Ishikawa (cell line): ENCODE measurements at regions not wholly inside any gene's neighbourhood (a gene's known extent, or its start where the extent isn't known, plus 50 kb on each side); places are given as distances from the start of the nearest gene placed in this dataset.

Experiments
- CEBPB ChIP-seq: IDR thresholded peaks from 2 replicates; pipeline ENCODE4 v1.6.1; 2012
- CREB1 ChIP-seq: IDR thresholded peaks from 2 replicates; pipeline ENCODE4 v1.6.1; 2012; ENCODE audit warnings: low read depth
- EGR1 ChIP-seq: IDR thresholded peaks from 2 replicates; pipeline ENCODE4 v1.6.1; 2012
- EP300 ChIP-seq: IDR thresholded peaks from 2 replicates; pipeline ENCODE4 v1.6.1; 2012; ENCODE audit warnings: borderline replicate concordance
- FOXM1 ChIP-seq: IDR thresholded peaks from 2 replicates; pipeline ENCODE4 v1.6.1; 2012; ENCODE audit warnings: low read depth, borderline replicate concordance
- NFIC ChIP-seq: IDR thresholded peaks from 2 replicates; pipeline ENCODE4 v1.6.1; 2012
- RAD21 ChIP-seq: IDR thresholded peaks from 2 replicates; pipeline ENCODE4 v1.6.1; 2012; ENCODE audit warnings: low read depth
- TAF1 ChIP-seq: IDR thresholded peaks from 2 replicates; pipeline ENCODE4 v1.6.1; 2012; ENCODE audit warnings: low read depth, mild to moderate bottlenecking
- TCF12 ChIP-seq: IDR thresholded peaks from 2 replicates; pipeline ENCODE4 v1.6.1; 2012; ENCODE audit warnings: low read depth
- TEAD4 ChIP-seq: IDR thresholded peaks from 2 replicates; pipeline ENCODE4 v1.6.1; 2012
- YY1 ChIP-seq: IDR thresholded peaks from 2 replicates; pipeline ENCODE4 v1.6.1; 2012; ENCODE audit warnings: low read depth
- ZBTB7A ChIP-seq: IDR thresholded peaks from 2 replicates; pipeline ENCODE4 v1.6.1; 2012; ENCODE audit warnings: low read depth
- TF ChIP-seq, protein P1 (sequence below): IDR thresholded peaks from 2 replicates; pipeline ENCODE4 v1.6.1; 2012
- TF ChIP-seq, protein P2 (sequence below): IDR thresholded peaks from 2 replicates; pipeline ENCODE4 v1.6.1; 2012; ENCODE audit warnings: low read depth, mild to moderate bottlenecking
- TF ChIP-seq, protein P3 (sequence below): IDR thresholded peaks from 2 replicates; pipeline ENCODE4 v1.6.1; 2012

DNA sequence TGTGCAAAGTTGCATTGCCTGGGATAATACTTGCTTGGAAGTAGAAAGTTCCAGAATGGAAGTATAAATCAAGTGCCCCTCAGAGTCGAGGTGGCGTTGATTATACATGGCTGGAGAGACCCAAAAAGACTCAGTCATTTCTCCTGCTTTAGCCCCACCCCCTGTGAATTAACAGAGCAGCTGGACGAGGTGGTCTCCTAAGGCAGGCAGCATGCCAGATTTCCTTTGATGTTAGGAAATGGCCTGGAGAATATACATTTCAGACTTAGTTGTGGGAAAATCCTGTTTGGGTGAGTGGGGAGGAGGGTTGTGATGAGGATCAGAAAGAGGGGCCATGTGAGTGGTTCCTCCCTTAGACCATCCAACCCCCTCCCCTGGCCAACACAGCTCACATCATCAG lies 406.1 kb upstream of the TMPO start:
- TF ChIP-seq NFIC (no peak), YY1 (no peak), CREB1 (no peak), TEAD4 (no peak), FOXM1 (no peak), RAD21 (no peak), TCF12 (no peak), ZBTB7A (no peak), EP300 (no peak), CEBPB (no peak)
- TF ChIP-seq, protein P1, sequence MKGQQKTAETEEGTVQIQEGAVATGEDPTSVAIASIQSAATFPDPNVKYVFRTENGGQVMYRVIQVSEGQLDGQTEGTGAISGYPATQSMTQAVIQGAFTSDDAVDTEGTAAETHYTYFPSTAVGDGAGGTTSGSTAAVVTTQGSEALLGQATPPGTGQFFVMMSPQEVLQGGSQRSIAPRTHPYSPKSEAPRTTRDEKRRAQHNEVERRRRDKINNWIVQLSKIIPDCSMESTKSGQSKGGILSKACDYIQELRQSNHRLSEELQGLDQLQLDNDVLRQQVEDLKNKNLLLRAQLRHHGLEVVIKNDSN, result no peak
- TF ChIP-seq, protein P2, sequence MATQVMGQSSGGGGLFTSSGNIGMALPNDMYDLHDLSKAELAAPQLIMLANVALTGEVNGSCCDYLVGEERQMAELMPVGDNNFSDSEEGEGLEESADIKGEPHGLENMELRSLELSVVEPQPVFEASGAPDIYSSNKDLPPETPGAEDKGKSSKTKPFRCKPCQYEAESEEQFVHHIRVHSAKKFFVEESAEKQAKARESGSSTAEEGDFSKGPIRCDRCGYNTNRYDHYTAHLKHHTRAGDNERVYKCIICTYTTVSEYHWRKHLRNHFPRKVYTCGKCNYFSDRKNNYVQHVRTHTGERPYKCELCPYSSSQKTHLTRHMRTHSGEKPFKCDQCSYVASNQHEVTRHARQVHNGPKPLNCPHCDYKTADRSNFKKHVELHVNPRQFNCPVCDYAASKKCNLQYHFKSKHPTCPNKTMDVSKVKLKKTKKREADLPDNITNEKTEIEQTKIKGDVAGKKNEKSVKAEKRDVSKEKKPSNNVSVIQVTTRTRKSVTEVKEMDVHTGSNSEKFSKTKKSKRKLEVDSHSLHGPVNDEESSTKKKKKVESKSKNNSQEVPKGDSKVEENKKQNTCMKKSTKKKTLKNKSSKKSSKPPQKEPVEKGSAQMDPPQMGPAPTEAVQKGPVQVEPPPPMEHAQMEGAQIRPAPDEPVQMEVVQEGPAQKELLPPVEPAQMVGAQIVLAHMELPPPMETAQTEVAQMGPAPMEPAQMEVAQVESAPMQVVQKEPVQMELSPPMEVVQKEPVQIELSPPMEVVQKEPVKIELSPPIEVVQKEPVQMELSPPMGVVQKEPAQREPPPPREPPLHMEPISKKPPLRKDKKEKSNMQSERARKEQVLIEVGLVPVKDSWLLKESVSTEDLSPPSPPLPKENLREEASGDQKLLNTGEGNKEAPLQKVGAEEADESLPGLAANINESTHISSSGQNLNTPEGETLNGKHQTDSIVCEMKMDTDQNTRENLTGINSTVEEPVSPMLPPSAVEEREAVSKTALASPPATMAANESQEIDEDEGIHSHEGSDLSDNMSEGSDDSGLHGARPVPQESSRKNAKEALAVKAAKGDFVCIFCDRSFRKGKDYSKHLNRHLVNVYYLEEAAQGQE, result no peak

DNA sequence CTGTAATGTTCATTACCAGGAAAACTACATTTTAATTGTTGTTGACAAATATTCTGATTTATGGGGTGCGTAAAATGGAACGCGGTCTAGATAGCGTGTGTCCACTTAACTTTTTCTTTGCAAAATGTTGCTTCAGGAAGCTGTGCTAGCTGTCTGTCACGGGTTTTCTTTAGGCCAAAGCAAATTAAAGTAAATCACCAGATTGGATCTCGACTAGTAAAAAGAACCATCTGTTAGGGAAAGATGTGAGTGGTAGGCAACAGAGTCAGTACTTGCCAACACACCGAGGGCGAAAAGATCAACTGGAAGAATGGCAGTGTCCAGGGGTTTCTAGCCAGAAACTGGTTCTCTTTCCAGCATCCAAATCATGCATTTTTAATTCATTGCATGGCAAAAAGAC lies 404.9 kb upstream of the TMPO start:
- TF ChIP-seq CREB1 (no peak), YY1 (no peak), TAF1 (no peak), FOXM1 (no peak), TCF12 (no peak)

DNA sequence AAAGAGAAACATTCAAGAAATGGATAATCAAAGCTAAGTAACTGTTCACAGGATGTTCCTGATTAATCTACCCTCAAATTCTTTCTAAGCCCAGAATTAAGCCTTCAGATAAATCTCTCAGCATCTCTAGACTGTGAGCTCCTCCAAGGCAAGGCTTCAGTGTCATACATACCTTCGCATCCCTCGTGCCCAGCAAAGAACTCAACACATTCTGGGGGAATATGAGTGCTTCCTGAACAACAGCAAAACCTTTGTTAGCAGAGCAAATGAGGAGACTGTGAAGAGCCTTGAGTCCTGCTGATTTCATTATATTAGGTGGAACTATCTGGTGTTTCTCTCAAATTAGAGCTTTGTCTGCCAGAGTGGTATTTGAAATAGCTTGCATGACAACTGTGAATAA lies 401.8 kb upstream of the TMPO start:
- TF ChIP-seq NFIC, result no peak
- no peak for TF ChIP-seq TAF1
- TF ChIP-seq ZBTB7A, result no peak
- TF ChIP-seq EGR1, result no peak
- no peak for TF ChIP-seq CEBPB
- TF ChIP-seq TCF12, result no peak
- no peak for TF ChIP-seq CREB1
- no peak for TF ChIP-seq YY1
- TF ChIP-seq EP300, result no peak
- TF ChIP-seq FOXM1, result no peak

DNA sequence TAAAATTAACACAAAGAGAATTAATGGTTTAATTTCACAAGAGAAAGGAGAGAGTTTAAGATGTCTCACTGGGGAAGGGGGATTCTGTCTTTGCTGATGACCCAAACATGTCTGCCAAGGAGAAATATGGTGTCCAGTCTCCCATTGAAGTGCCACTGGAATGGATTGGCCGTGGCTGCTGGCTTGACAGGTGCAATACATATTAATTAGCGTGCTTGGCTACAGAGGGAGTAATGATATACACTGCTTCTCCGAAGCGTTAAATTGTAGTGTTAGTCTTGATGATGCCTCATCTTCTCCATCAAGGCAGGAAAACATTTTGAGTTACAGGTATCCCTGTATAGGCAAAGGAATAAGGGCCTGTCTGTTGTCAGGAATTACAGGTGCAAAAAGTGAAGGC lies 393.4 kb upstream of the TMPO start:
- TF ChIP-seq, protein P2, result no peak
- TF ChIP-seq, protein P1, result no peak
- no peak for TF ChIP-seq EGR1
- no peak for TF ChIP-seq RAD21
- no peak for TF ChIP-seq TEAD4
- no peak for TF ChIP-seq NFIC
- no peak for TF ChIP-seq EP300
- TF ChIP-seq ZBTB7A, result no peak
- TF ChIP-seq TCF12, result no peak
- TF ChIP-seq CEBPB, result no peak

DNA sequence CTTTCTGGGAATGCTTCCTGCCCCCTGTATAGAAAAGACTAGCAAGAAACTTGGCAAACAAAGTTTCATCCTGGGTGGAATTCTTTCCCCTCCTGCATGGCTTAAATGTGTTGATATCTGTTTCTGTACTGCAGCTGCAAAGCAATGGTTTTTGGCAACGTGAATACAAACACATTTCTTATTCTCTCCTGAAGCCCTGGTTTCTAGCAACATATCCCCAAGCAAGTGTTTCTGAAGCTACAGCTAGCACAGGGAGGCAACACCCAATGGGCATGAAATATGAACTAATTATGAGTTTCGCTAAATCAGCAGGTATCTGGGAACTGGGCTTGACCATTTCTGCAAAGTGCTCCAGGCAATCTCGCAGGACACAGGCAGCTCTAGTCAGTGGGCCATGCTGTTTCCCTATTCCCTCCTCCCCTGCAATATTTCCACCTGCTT lies 392.3 kb upstream of the TMPO start:
- TF ChIP-seq TEAD4 (no peak), ZBTB7A (no peak), FOXM1 (no peak), RAD21 (no peak), CEBPB (no peak)
- TF ChIP-seq, protein P3, sequence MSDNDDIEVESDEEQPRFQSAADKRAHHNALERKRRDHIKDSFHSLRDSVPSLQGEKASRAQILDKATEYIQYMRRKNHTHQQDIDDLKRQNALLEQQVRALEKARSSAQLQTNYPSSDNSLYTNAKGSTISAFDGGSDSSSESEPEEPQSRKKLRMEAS, result no peak

DNA sequence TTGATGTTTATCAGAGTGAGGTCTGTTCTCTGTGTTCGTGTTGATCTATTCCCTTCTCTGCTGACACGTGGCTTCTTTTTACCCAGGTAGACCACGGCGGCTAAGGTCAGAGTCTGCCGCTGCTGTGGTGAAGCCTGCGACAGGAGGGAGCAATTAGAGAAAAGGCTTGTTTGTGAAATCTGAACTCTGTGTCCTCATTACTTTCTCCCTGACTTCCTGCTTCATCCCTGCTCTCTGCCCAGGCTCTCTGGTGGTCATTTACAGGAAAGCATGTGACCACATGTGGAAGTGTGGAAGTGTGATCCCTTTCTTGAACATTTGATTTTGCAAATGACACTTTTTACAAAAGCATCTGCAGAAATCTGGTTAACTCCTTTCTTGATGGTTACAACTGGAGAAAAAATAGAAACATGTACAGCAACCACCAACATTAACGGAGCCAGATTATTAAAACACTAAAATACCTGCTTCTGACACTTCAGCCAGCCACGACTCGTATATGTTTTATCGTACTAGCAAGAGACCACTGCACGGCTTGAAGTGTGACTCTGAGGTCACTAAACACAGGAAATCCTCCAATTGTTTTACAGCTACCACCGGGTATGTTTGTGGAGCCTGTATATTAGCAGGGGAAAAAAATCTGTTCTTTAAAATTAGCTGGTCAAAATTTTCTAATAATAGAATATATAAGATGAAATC lies 388.6 kb upstream of the TMPO start:
- TF ChIP-seq EP300, result no peak
- TF ChIP-seq, protein P2, result no peak
- no peak for TF ChIP-seq TAF1
- TF ChIP-seq, protein P1, result no peak
- TF ChIP-seq RAD21, result no peak
- no peak for TF ChIP-seq NFIC
- TF ChIP-seq, protein P3, result no peak
- TF ChIP-seq EGR1, result no peak
- no peak for TF ChIP-seq FOXM1
- no peak for TF ChIP-seq ZBTB7A
